ENCODE measurements at regions not wholly inside any gene's neighbourhood (a gene's known extent, or its start where the extent isn't known, plus 50 kb on each side); places are given as distances from the start of the nearest gene placed in this dataset.

DNA sequence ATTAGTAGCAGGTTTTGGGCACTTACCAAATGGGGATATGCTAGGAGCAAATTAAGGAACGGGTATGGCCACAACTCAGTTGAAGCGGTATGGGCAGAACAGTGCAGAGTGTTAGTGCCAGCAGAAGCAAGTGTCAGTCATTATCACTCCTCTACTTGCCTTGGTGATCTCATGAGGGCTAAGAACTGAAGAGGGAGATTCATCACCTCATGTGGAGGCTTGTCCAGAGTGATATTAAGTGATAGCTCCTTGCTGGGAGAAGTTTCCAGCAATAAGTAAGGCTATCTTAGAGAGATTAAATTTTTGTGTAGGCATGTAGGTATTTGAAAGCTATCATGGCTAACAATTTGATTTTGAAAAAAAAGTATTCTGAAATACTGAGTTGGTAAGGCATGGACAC lies 615.4 kb upstream of the SMIM31 start:
- TF ChIP-seq EZH2 (IDR thresholded peaks at IDR 0.05; ENCODE audit: insufficient read depth, poor library complexity, severe bottlenecking) (no peak), EZH2phosphoT487 (IDR thresholded peaks at IDR 0.05; ENCODE audit: insufficient read depth, low read depth) (no peak)

Data from GM23248 (cell line).